ENCODE measurements at regions not wholly inside any gene's neighbourhood (a gene's known extent, or its start where the extent isn't known, plus 50 kb on each side); places are given as distances from the start of the nearest gene placed in this dataset.
A peak's percentile ranks its signal among the peaks of the same experiment; 100 is the strongest.
"Not testable (repeated sequence)": the region's sequence is repeated elsewhere in the genome, so short reads cannot be mapped to it uniquely, and the experiment has no call there.

DNA sequence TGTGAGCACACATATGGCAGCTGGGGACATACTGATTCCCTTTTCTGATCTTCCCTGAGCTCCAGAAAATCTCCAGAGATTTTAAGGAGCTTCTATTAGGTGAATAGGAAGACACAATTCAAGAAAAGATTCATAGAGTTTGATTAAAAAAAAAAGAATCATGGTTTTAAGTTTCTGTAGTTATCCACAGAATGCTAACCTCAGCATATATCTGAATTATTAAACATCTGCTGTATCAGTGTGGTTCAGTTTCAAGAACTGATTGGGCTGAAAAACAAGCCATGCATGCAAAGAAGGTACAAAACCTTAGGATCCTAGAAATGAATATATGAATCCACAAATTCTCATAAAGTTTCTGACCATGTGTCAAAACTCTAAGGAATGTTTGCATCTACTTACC is 94.1 kb upstream of the ZNF438 start:
- DNase-seq: no peak

DNA sequence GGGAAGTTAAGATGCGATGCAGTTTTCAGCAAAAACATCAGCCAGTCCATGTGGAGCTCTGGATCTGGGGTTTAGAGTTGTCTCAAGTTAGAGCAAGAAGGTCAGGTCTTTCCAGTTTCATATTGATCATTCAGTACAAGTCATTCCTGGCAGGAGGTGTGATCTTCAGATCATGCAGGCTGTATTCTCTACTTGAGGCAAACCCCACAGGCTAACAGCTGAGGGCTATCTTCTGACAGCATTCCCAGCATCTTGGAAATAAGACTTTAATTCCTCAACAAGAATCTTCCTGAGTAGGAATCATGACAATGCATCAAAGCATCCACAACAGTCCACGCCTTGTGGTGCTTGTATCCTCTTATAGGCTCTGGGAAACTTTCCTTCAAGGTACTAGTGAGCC is 94.9 kb upstream of the ZNF438 start:
- no peak for DNase-seq

GRCh38 chr10:31128536-31128935 is 96.9 kb upstream of the ZNF438 start:
- DNase-seq: no peak

- peak in 1 of 3 experiments; percentile 43 for DNase-seq
Observed at GRCh38 chr10:31129271-31129670, 97.6 kb upstream of the ZNF438 start.

GRCh38 chr10:31129880-31130405 is 98.3 kb upstream of the ZNF438 start:
- no peak for DNase-seq

GRCh38 chr10:31130406-31130805 is 98.7 kb upstream of the ZNF438 start:
- no peak for DNase-seq

- DNase-seq: no peak
Observed at GRCh38 chr10:31131251-31131650, 99.6 kb upstream of the ZNF438 start.

DNA sequence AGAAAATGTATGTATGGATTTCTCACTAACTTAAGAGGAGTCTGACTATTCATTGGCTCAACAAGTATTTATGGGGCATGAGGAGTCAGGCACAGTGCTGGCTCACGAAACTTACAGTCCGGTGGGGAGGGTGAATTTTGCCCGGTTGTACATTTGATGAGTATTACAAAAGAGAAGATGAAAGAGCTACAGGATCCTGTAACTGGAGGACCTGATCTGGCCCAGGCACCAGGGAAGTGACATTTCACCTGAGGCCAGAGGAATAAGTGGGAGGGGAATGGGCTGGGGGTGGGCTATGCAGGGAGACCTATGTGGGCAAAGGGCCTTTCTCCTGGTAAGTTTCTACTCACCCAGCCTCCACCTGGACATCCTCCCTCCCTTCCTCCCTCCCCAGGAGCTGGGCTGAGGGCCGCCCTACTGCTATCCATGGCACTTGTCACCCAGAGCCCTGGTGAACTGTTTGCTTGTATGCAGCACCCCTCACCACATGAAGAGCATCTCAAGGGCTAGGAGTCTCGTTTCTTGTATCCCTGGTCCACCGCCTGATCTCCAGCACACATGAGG is 101.1 kb upstream of the ZNF438 start:
- no peak for DNase-seq

GRCh38 chr10:31133251-31133791 is 101.7 kb upstream of the ZNF438 start:
- DNase-seq: peak in 2 of 3 experiments; percentile 23 to 59

DNA sequence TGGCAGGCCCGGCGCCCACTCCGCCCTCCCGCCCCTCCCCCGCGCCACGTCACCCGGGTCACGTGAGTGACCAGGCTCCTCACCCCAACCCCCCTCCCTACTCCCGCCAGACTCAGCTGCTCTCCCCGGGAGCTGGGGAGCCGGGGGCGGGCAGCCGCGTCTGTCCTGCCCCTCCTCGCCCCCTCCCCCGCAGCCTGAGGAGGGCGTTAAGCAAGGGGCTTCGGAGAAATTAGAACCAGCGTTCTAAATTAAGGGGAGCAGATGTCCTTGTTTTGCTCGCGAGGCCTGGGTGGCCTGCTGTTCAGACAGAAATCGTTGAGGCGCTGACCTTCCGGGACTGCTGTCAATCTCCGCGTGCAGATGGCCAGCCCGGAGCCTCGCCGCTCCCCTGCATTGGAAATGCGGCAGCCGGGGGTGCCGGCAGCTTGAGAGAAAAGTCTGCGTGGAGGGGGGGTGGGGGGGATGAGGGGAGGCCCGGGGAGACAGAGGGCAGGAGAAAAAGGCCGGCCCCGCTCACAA is 102.2 kb upstream of the ZNF438 start:
- peak; percentile 64 to 92 (median 90) for DNase-seq

DNA sequence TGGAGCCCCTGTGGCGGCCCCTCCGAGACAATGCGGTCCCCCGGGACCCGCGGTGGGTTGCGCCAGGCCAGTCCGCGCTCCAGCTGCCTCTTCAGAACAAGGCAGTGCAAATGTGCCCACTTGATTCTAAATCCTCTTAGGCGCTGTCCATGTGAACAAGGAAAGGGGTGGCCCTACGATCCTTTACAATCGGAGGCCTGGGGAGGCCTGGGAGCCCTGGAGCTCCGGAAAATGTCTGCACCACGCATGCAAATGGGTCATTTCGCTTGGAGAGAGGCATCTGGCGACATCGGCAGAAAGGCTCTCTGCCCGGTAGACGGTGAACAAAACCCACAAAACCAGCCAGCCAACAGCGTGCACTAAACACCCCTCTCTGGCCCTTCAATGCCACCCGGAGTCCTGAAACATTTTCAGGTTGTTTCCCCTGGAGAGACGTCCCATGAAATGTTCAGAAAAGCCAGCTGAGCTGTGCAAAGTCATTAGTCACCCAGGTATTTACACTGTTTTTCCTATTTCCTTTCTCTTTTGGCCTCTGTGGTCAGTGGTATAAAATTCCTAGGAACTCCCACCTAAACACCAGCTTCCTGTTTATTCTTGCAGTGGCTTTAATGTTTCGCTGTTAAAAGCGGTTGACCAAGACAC is 102.8 kb upstream of the ZNF438 start:
- peak in 2 of 3 experiments; percentile 75 to 92 for DNase-seq

DNA sequence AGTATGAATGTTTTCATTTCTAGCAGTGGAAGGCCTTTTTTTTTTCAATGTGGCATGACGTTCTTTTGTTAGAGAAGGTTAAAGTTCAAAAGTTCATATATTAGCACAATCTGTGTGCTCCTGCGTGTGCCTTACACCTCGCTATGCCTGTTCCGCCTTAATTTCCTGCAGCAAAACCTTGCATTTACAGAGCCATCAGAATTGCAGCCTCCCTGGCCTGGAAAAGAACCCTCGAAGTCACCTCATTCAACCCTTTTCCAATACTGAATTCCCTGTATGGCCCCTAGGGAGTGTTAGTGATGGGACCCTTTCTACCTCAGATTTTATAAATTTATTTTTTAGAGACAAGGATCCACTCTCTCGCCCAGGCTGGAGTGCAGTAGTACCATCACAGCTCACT is 103.5 kb upstream of the ZNF438 start:
- peak in 2 of 3 experiments; percentile 14 to 50 for DNase-seq

DNA sequence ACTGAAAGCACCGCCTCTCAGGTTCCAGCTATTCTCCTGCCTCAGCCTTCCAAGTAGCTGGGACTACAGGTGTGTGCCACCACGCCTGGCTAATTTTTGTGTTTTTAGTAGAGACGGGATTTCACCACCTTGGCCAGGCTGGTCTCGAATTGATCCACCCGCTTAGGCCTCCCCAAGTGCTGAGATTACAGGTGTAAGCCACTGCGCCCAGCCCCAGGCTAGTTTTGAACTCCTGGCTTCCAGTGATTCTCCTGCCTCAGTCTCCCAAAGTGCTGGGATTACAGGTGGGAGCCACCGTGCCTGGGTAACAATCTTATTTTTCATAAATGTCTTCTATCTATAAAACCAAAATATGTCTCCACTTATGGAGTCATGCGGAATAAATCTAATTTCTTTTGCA is 104.1 kb upstream of the ZNF438 start:
- not testable (repeated sequence) for DNase-seq

DNA sequence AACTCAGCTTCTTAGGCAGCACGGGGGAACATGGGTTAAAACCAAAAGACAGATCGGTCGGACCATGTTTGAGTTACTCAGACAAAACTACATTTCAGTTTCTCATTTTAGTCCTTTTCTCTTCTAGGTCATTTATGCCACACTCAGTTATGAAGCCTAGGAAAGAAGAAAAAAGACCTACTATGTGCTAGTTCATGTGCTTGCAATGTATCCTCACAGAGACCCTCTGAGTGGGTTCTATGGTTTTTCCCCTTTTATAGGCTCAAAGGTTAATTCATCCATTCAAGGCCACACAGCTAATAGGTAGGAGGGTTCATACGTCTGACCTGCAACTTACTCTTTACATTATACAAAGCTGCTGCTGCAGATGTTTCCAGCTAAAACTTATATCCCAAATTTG is 104.7 kb upstream of the ZNF438 start:
- no peak for DNase-seq

- no peak for DNase-seq
Observed at GRCh38 chr10:31136930-31137885, 105.5 kb upstream of the ZNF438 start.

DNA sequence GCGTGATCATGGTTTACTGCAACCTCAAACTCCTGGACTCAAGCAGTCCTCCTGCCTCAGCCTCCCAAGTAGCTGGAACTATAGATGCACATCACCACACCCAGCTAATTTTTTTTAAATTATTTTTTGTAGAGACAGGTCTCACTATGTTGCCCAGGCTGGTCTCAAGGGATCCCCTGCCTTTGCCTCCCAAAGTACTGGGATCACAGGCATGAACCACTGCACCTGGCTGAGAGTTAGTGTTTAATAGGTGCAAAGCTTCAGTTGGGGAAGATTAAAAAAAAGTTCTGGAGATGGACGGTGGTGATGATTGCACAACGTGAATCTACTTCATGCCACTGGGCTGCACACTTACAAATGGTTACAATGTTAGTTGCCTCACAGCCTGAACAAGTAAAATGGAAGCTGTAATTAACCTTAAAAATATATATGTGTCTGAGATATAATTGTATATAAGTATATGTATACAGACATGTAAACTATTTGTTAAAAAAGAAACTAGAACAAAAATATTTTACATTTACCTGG is 106.4 kb upstream of the ZNF438 start:
- no peak for DNase-seq

- DNase-seq: no peak
Observed at GRCh38 chr10:31139497-31139896, 107.8 kb upstream of the ZNF438 start.

GRCh38 chr10:31140716-31141115 is 109.1 kb upstream of the ZNF438 start:
- DNase-seq: no peak

GRCh38 chr10:31142026-31142425 is 110.4 kb upstream of the ZNF438 start:
- DNase-seq: peak in 2 of 3 experiments; percentile 4 to 26

- DNase-seq: no peak
Observed at GRCh38 chr10:31143331-31143935, 111.8 kb upstream of the ZNF438 start.

GRCh38 chr10:31145986-31146385 is 114.3 kb upstream of the ZNF438 start:
- no peak for DNase-seq

- no peak for DNase-seq
Observed at GRCh38 chr10:31146491-31147209, 115.0 kb upstream of the ZNF438 start.

Data from NCI-H1417 (cell line).